GM23338 (cell line): ENCODE measurements at regions not wholly inside any gene's neighbourhood (a gene's known extent, or its start where the extent isn't known, plus 50 kb on each side); places are given as distances from the start of the nearest gene placed in this dataset.
"Not testable (repeated sequence)": the region's sequence is repeated elsewhere in the genome, so short reads cannot be mapped to it uniquely, and the experiment has no call there.

Experiments
- ATAC-seq: fragments of 200-7000 bp; cut with Tn5 transposase; 3 replicates; pipeline ENCODE4 v1.9.1; 2020
- DNase-seq: peaks from one replicate; pipeline ENCODE4 v3.0.0-alpha.2; 2015; ENCODE audit warnings: low spot score
- H2AFZ ChIP-seq: fragments of 200-600 bp; sonication (generic); 2 replicates; pipeline ENCODE4 v1.8.0; 2016; ENCODE audit warnings: antibody characterized with exemption, mild to moderate bottlenecking, moderate library complexity
- H3F3A ChIP-seq: fragments of 200-600 bp; sonication (generic); replicated peaks from 2 replicates; pipeline ENCODE4 v1.8.0; 2017; ENCODE audit warnings: antibody characterized with exemption, mixed run types, low read depth
- H3K27ac ChIP-seq: fragments of 200-600 bp; sonication (generic); 2 replicates; pipeline ENCODE4 v1.6.1; 2016; ENCODE audit warnings: low read depth
- H3K27me3 ChIP-seq: fragments of 200-600 bp; sonication (generic); 2 replicates; pipeline ENCODE4 v1.8.0; 2016; ENCODE audit warnings: mild to moderate bottlenecking, mixed run types, moderate library complexity; ENCODE audit not compliant: insufficient read depth
- H3K36me3 ChIP-seq: fragments of 200-600 bp; sonication (generic); 2 replicates; pipeline ENCODE4 v1.8.0; 2016; ENCODE audit warnings: mild to moderate bottlenecking; ENCODE audit not compliant: insufficient read depth
- H3K4me1 ChIP-seq: fragments of 200-600 bp; sonication (generic); 2 replicates; pipeline ENCODE4 v1.8.0; 2016; ENCODE audit warnings: mild to moderate bottlenecking, moderate library complexity; ENCODE audit not compliant: insufficient read depth
- H3K4me2 ChIP-seq: fragments of 200-600 bp; sonication (generic); 2 replicates; pipeline ENCODE4 v1.7.1; 2017; ENCODE audit warnings: mixed run types
- H3K4me3 ChIP-seq: fragments of 200-600 bp; sonication (generic); 2 replicates; pipeline ENCODE4 v1.6.1; 2016; ENCODE audit warnings: mixed run types
- H3K79me2 ChIP-seq: fragments of 200-600 bp; sonication (generic); replicated peaks from 2 replicates; pipeline ENCODE4 v1.8.0; 2017; ENCODE audit warnings: mild to moderate bottlenecking; ENCODE audit not compliant: insufficient read depth
- H3K9me2 ChIP-seq: fragments of 200-600 bp; sonication (generic); 2 replicates; pipeline ENCODE4 v1.8.0; 2017; ENCODE audit not compliant: insufficient read depth
- H4K20me1 ChIP-seq: fragments of 200-600 bp; sonication (generic); replicated peaks from 2 replicates; pipeline ENCODE4 v1.8.0; 2017; ENCODE audit warnings: mild to moderate bottlenecking; ENCODE audit not compliant: insufficient read depth
- H3K27ac Mint-ChIP-seq: 2 replicates; pipeline ENCODE4 v1.8.0; 2020; ENCODE audit warnings: inconsistent platforms, mild to moderate bottlenecking, moderate library complexity, mixed read lengths
- H3K27me3 Mint-ChIP-seq: 3 replicates; pipeline ENCODE4 v1.8.0; 2022; ENCODE audit warnings: low read depth, mild to moderate bottlenecking, moderate library complexity, mixed read lengths, inconsistent platforms; ENCODE audit not compliant: insufficient read depth, poor library complexity
- H3K36me3 Mint-ChIP-seq: 3 replicates; pipeline ENCODE4 v1.8.0; 2021; ENCODE audit warnings: low read depth, mild to moderate bottlenecking, inconsistent platforms, moderate library complexity, mixed read lengths
- H3K4me1 Mint-ChIP-seq: 3 replicates; pipeline ENCODE4 v1.8.0; 2020; ENCODE audit warnings: mild to moderate bottlenecking, inconsistent platforms, mixed read lengths
- H3K4me3 Mint-ChIP-seq: 3 replicates; pipeline ENCODE4 v1.8.0; 2021; ENCODE audit warnings: moderate library complexity, mild to moderate bottlenecking, inconsistent platforms, mixed read lengths
- H3K9me3 Mint-ChIP-seq: 3 replicates; pipeline ENCODE4 v1.8.0; 2020; ENCODE audit warnings: moderate library complexity, mild to moderate bottlenecking, inconsistent platforms, mixed read lengths
- ETS1 ChIP-seq: IDR thresholded peaks from 2 replicates; pipeline ENCODE4 v1.6.1; 2016; ENCODE audit warnings: antibody characterized with exemption
- EZH2phosphoT487 ChIP-seq: fragments of 200-600 bp; sonication (generic); IDR thresholded peaks from one replicate; pipeline ENCODE4 v1.8.1; 2018; ENCODE audit warnings: antibody characterized with exemption; ENCODE audit not compliant: unreplicated experiment
- JUNB ChIP-seq: IDR thresholded peaks from one replicate; pipeline ENCODE4 v1.6.1; 2016; ENCODE audit warnings: antibody characterized with exemption; ENCODE audit not compliant: unreplicated experiment
- NANOG ChIP-seq: IDR thresholded peaks from 2 replicates; pipeline ENCODE4 v1.6.1; 2016; ENCODE audit warnings: antibody characterized with exemption, borderline replicate concordance
- STAT1 ChIP-seq: IDR thresholded peaks from one replicate; pipeline ENCODE4 v1.6.1; 2016; ENCODE audit warnings: antibody characterized with exemption; ENCODE audit not compliant: unreplicated experiment
- ZNF331 ChIP-seq: fragments of 250-450 bp; sonication (Bioruptor Pico); IDR thresholded peaks from 2 replicates; pipeline ENCODE4 v1.5.0; 2020; ENCODE audit warnings: low read depth, mild to moderate bottlenecking, moderate library complexity
- ZNF462 ChIP-seq: fragments of 250-450 bp; sonication (Bioruptor Pico); IDR thresholded peaks from 2 replicates; pipeline ENCODE4 v1.5.0; 2020; ENCODE audit warnings: mild to moderate bottlenecking, moderate library complexity

- H4K20me1 ChIP-seq = no peaks in the 10 kb centered on the region
- H3K27me3 Mint-ChIP-seq = peaks cover 2% of the 10 kb centered on the region
These were observed 144.9 kb upstream of the FOXP2 start for GRCh38 chr7:114269714-114270113.

GRCh38 chr7:114267550-114267949 lies 147.1 kb upstream of the FOXP2 start:
- DNase-seq, H3K27me3 Mint-ChIP-seq, H3K4me3 ChIP-seq, H3K36me3 ChIP-seq, H3K9me2 ChIP-seq, H3K27me3 ChIP-seq, H3K4me1 Mint-ChIP-seq, H4K20me1 ChIP-seq, H3F3A ChIP-seq, H3K4me1 ChIP-seq, H3K27ac Mint-ChIP-seq, H3K4me3 Mint-ChIP-seq, H3K9me3 Mint-ChIP-seq, H3K4me2 ChIP-seq, H3K27ac ChIP-seq, ATAC-seq, H3K36me3 Mint-ChIP-seq, H3K79me2 ChIP-seq, H2AFZ ChIP-seq: not testable (repeated sequence)

More at GRCh38 chr7:114269714-114270113, 144.9 kb upstream of the FOXP2 start:
- no peak overlapping the region for H3K27ac Mint-ChIP-seq
- TF ChIP-seq NANOG (no peak), ZNF331 (CRISPR knock-in tag) (no peak), ZNF462 (CRISPR knock-in tag) (no peak), JUNB (no peak), STAT1 (no peak), ETS1 (no peak), EZH2phosphoT487 (no peak)
- no peaks in the 10 kb centered on the region for H3K36me3 Mint-ChIP-seq
- Histone ChIP-seq H3K9me2 (no peaks in the 10 kb centered on the region), H2AFZ (no peak overlapping the region), H3F3A (no peaks in the 10 kb centered on the region), H3K36me3 (no peaks in the 10 kb centered on the region), H3K79me2 (no peaks in the 10 kb centered on the region), H3K4me2 (no peak overlapping the region), H3K27ac (no peak overlapping the region), H3K4me3 (no peak overlapping the region), H3K27me3 (no peaks in the 10 kb centered on the region), H3K4me1 (no peaks in the 10 kb centered on the region; the same call in 1 of the 2 replicates)
- ATAC-seq (no peak), DNase-seq (no peak)
- H3K4me1 Mint-ChIP-seq = no peaks in the 10 kb centered on the region
- no peak overlapping the region for H3K4me3 Mint-ChIP-seq
- H3K9me3 Mint-ChIP-seq = no peaks in the 10 kb centered on the region
